Adrenal gland (tissue), 5 donors: ENCODE measurements at regions not wholly inside any gene's neighbourhood (a gene's known extent, or its start where the extent isn't known, plus 50 kb on each side); places are given as distances from the start of the nearest gene placed in this dataset.

Experiments used
- POLR2A ChIP-seq, 2 donors: fragments of 450-650 bp; IDR thresholded peaks; one replicate each; pipeline ENCODE4 v1.6.1; 2017; ENCODE audit warnings: antibody characterized with exemption in 2 of 2, mild to moderate bottlenecking in 2 of 2, moderate library complexity in 1 of 2
- TF ChIP-seq, protein P1 (sequence below), 6 experiments: fragments of 450-650 bp in 4 of 6; fragments of 200-600 bp in 2 of 6; sonication (generic) in 1 of 6; IDR thresholded peaks; 1 replicate in 5 of 6; 2 replicates in 1 of 6; pipeline versions ENCODE4 v1.5.1 to v1.8.0; 2016 to 2021; ENCODE audit warnings: antibody characterized with exemption in 6 of 6, mild to moderate bottlenecking in 2 of 6, moderate library complexity in 1 of 6
- donor health status: DM: no; HTN: no; CAD: no.

DNA sequence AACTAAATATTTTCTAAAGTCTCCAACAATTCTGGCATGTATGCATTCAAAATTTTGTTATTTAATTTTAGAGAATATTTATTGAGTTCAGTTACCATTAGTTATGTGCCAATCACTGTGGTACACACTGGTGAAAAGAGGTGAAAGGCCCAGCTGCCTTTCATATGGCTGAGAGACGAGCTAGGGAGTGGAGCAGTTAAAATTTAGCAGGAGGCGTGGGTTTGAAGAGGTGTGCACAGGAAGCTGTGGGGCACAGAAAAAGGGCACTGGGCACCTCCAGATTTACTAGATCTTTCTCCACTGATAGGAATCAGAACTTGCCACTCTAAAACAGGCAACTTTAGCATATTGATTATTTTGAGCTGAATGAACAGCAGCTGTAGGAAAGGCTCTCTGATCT, 347.1 kb downstream of the CD83 start:
- TF ChIP-seq POLR2A (IDR thresholded peaks at IDR 0.05): no peak
- TF ChIP-seq, protein P1, sequence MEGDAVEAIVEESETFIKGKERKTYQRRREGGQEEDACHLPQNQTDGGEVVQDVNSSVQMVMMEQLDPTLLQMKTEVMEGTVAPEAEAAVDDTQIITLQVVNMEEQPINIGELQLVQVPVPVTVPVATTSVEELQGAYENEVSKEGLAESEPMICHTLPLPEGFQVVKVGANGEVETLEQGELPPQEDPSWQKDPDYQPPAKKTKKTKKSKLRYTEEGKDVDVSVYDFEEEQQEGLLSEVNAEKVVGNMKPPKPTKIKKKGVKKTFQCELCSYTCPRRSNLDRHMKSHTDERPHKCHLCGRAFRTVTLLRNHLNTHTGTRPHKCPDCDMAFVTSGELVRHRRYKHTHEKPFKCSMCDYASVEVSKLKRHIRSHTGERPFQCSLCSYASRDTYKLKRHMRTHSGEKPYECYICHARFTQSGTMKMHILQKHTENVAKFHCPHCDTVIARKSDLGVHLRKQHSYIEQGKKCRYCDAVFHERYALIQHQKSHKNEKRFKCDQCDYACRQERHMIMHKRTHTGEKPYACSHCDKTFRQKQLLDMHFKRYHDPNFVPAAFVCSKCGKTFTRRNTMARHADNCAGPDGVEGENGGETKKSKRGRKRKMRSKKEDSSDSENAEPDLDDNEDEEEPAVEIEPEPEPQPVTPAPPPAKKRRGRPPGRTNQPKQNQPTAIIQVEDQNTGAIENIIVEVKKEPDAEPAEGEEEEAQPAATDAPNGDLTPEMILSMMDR (IDR thresholded peaks at IDR 0.05): no peak
